HG03045 (cell line): ENCODE measurements at regions not wholly inside any gene's neighbourhood (a gene's known extent, or its start where the extent isn't known, plus 50 kb on each side); places are given as distances from the start of the nearest gene placed in this dataset.
"Not testable (repeated sequence)": the region's sequence is repeated elsewhere in the genome, so short reads cannot be mapped to it uniquely, and the experiment has no call there.

Source experiments
- ATAC-seq: cut with Tn5 transposase; IDR thresholded peaks from one replicate; pipeline ENCODE4 v1.9.1; 2021; ENCODE audit warnings: mild to moderate bottlenecking, moderate library complexity; ENCODE audit not compliant: unreplicated experiment

DNA sequence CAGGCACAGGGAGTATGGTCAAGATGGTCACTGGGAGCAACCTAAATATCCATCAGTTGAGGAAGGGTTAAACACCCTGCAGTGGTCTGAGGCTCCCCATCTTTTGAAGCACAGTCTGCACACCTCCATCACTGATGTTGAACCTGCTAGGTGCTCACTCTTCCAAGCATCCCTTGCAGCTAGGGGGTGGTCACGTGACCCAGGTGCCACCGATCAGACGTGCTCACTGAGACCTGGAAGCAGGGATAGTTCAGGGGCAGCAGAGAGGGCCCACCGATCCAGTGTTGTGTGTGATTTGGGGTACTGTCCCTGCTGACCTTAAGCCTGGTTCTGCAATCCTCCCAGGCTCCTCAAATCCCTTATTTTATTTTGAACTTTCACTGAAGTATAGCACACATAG lies 134.6 kb downstream of the CEBPB start:
- no peak for ATAC-seq

DNA sequence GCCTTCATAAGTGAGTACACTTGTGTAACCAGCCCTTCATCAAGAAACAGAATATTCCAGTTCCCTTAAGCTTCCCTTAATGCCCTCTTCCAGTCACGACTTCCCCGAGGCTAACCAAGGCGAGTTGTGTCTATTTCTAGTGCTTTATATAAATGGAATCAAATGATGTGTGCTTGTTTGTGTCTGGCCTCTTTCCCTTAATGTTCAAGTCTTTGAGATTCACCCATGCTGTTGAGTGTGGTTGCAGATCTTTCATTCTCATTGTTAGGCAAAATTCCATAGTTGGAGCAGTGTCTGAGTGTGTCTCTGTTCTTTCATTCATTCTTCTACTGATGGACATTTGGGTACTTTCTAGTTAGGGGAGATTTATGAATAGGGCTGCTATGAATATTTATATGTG lies 135.0 kb downstream of the CEBPB start:
- ATAC-seq: no peak

DNA sequence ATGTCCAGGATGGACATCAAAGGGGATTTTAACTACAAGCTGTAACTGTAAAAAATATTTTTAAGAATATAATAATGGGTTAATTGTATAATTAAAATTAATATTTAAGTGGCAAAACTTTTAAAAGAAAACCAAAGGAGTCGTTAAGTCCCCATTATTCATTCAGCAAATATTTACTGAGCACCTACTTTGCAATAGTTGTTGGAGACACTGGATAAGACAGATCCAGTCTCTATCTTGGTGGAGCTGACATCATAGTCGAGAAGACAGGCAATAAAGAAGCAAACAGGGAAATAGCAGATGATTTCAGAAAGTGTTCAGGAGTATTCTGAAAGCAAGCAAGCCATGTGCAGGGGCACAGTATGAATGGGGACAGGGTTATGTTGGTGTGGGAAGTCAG lies 137.0 kb downstream of the CEBPB start:
- ATAC-seq: no peak

DNA sequence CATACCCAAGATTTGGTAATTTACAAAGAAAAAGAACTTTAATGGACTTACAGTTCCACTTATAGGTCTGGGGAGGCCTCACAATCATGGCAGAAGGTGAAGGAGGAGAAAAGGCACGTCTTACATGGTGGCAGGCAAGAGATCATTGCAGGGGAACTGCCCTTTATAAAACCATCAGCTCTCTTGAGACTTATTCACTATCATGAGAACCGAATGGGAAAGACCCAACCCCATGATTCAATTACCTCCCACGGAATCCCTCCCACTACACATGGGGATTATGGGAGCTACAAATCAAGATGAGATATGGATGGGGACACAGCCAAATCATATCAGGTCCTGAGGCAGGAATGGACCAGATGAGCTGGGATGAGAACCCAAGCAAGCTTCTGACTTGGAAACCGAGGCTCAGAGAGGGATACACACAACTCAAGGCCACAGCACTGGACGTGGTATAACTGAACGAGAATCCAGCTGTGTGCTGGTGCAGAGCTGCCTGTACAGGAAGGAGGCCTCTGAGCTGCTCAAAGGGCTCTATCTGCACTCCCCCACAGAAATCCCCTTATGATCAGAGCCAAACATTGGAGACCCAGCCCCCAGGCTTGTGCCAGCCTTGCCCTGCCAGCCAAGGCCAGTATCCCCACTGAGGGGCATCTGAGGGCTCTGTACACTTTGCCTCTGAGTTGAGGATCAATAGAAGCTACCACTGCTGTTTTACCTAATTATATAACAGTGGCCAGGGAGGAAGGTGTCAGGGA lies 137.8 kb downstream of the CEBPB start:
- no peak for ATAC-seq

DNA sequence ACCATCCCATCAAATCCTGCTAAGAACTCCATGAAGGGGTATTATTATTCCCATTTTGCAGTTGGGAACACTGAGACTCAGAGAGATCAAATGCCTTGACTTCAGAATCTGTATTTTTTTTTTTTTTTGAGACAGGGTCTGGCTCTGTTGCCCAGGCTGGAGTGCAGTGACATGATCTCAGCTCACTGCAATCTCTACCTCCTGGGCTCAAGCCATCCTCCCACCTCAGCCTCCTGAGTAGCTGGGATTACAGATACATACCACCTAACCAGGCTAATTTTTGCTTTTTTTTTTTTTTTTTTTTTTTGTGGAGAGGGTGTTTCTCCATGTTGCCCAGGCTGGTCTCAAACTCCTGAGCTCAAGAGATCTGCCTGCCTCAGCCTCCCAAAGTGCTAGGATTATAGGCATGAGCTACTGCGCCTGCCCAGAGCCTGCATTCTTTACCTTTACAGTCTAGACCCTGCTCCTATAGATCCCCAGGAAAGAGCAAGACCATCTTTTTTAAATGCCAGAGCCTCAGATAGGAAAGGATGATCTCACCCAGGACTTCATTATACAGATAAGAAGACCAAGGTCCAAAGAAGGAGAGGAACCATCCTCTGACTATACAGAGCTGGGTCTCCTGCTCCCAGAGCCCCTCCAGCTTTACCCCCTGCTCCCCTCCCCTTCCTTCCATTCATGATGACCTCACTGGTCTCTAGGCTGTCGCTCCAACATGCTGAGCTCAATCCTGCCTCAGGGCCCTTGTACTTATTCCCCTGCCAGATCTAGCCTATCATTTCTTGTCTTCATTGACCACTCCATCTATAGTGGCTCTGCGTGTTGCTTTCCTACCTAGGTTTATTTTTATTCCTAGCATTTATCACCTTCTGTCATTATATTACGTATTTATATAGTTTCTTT lies 138.6 kb downstream of the CEBPB start:
- ATAC-seq: no peak

DNA sequence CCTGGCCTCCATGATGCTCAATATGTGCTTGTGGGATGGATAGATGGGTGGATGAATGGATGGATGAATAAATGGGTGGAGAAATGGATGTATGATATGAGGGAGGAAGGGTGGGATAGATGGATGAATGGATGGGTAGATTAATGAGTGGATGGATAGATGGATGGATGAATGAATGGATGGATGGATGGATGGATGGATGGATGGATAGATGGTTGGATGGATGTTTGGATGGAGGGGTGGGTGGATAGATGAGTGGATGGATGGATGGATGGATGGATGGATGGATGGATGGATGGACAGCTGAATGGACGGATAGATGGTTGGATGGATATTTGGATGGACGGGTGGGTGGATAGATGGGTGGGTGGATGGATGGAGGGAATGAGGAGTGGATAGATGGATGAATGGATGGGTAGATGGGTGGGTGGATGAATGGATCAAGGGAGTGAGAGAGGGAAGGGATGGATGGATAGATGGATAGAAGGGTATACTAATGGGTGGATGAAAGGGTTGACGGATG lies 139.4 kb downstream of the CEBPB start:
- ATAC-seq: no peak

DNA sequence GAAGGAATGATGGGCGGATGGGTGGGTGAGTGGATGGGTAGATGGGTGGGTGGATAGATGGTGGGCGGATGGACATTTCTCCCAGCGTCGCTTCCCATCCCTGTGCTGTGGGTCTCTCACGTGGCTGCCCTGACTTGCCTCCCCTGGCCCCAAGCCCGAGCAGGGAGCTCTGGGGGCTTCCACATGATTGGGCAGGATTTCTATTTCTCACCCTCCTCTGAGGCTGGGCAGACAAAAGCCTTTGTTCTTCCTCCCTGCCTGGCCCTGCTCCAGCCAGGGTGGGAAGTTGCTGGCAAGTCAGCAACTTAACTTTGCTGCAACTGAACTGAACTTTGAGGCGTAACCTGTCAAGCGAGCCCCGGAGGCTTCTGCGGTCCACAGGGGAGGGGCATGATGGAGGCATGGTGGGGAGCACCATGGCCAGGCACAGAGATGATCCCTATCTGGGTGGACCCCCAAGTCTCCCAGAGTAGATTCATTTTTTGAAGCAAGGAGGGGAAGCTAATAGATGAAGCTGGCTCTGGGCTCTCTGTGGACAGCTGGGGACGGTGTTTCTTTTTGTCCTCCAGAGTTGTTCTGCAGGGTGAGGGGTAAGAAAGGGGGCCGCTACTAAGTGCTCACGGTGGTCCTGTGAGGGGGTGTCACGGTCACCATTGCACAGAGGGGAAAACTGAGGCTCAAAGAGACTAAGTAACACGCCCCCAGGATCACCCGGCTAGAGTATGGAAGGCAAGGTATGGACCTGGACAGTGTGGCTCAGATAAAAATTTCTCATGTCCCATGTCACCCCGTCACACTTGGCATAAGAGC lies 140.1 kb downstream of the CEBPB start:
- no peak for ATAC-seq

DNA sequence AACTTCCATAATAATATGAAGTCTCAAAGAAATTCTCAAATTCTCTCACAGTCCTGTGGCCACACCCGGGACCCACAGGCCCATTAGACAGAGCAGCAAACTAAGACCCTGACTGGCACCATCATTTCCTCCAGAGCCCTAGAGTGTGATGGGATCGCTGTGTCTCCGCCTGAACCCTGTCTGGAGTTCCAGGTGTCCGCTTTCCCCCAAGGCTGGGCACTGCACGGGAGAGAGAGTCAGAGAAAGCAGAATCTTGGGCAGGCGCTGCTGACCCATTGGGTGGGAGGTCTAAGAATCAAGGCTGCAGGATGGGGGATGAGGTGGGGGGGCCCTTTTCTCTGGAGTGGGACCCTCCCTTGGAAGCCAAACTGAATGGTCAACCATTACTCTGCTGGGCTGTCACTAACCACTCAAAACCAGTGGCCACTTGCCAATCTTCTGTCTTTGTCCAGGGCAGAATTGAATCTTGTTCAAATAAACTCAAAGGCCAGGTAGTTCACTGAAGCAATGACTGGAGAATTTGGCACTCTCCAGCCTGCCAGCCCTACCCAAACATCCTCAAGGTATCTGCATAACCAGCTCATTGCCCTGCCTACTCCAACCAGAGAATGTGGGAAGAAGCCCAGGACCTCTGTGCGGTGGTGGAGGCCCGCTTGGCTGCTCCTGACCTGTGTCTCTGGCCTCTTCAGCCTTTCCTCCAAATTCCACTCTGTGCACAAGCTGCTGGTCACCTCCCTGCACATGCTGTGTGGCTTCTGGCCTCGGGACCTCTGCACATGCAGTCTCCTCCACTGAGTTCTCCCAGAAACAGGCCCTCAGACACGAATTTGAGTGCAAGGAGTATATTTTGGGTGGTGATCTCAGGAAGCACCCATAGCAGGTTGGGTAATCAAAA lies 141.1 kb downstream of the CEBPB start:
- no peak for ATAC-seq

DNA sequence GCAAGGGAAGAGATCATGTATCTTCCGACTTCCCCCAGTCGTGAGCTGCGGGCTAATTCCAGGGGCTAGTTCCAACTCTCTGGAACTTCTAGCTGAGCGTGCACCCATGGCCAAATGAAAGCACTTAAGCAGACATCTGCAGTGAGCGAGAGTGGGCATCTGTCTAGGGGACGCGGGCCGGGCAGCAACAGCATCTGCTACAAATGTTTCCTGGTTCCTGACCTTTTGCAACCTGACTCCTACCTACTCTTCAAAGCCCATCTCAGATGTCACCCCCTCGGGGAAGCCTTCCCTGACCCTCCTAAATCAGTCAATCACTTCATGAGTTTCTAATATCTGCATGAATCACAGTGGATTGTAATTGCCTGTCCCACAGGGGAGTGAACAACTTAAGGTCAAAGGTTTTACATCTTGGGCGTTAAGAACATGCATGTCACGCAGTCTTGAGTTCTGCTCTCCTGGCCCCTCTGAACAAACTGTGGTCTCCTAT lies 141.9 kb downstream of the CEBPB start:
- no peak for ATAC-seq

DNA sequence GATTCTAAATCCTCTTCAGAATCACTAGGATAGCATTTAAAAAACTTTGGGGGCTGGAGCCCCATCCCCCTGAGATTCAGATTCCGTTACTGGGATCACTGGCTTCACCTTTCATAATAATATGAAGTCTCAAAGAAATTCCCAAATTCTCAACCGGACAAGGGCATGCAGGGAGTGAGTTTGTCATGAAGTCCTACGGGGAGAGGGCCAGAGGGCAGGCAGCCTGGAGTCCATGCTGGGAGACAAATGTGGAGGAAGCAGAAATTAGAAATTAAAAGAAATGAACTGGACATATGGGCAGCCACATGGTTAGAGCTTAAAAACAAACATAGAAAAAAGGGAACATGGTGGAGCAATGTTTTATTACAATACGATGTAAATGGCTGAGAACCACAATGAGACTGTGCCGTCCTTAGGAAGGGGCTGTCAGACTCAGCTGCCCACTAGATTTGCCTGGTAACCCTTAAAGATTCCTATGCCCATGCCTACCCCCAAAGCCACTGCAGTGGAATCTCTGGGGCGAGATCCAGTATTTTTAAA lies 142.6 kb downstream of the CEBPB start:
- no peak for ATAC-seq

DNA sequence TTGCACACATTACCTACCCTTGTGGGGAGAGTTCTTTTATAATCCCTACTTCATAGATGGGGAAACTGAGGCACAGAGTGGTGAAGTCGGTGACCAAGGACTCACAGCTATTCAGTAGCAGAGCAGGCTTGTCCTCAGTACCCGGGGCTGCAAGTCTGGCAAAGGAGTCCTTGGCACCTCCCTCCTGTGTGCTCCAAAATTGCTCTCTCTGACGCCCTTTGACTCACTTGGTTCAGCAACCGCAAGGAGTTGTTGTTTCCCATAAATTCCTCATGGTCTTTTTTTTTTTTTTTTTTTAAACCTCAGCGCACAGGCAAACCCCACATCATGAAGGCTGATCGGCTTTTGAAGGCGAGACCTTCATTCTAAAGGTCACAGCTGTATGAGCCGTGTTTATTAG lies 143.2 kb downstream of the CEBPB start:
- ATAC-seq: no peak

DNA sequence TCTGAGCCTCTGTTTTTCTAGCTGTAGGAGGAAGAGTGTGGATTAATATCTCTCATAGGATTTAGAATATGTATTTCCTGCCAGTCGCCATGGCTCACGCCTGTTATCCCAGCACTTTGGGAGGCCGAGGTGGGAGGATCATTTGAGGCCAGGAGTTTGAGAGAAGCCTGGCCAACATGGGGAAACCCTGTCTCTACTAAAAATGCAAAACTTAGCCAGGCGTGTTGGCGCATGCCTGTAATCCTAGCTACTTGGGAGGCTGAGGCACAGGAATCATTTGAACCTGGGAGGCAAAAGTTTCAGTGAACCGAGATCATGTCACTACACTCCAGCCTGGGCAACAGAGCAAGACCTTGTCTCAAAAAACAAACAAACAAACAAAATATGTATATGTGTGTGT lies 143.9 kb downstream of the CEBPB start:
- ATAC-seq: not testable (repeated sequence)

DNA sequence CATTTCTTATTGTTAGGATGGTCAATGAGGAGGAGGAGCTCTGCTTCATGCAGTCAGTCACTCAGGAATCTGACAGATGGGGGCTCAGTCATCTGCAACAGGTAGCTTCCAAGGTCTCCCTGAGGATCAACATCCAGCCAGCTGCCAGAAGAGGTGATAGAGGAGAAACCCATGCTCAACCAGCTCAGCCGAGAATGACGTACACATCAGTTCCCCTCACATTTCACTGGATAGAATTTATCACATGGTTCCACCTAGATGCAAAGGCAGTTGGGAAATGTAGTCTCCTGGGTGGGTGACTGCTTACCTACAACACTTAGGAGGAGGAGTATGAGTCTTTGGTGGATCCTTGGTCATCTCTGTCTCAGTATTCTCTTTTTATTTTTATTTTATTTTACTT lies 144.5 kb downstream of the CEBPB start:
- ATAC-seq: no peak

DNA sequence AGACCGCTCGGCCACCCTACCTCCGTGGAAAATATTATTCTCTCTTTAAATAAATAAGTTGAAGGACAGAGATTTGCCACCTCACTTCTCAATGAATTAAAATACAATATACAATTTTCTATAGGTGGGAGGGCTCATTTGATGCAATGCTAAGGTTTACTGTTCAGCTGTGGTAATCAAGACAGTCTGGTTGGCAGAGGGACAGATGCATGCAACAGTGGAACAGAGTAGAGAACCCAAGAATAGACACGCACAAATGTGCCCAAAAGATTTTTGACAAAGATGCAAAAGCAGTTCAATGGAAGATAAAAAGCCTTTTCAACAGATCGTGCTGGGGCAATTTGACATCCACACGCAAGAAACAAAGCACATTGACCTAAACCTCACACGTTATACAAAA lies 145.2 kb downstream of the CEBPB start:
- ATAC-seq: no peak

DNA sequence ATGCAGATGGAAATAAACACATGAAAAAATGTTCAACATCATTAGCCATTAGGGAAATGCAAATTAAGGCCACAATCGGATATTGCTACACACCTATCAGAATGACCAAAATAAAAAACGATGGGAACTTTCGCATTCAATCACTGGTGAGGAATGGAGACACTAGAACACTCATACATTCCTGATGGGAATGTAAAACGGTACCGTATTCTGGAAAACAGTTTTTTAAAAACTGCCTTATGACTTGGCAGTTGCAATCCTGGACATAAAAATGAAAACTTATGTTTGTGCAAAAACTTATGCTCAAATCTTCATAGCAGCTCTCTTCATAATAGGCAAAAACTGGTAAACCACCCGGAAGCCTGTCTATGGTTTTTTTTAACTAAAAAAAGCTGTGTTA lies 146.0 kb downstream of the CEBPB start:
- ATAC-seq: no peak

DNA sequence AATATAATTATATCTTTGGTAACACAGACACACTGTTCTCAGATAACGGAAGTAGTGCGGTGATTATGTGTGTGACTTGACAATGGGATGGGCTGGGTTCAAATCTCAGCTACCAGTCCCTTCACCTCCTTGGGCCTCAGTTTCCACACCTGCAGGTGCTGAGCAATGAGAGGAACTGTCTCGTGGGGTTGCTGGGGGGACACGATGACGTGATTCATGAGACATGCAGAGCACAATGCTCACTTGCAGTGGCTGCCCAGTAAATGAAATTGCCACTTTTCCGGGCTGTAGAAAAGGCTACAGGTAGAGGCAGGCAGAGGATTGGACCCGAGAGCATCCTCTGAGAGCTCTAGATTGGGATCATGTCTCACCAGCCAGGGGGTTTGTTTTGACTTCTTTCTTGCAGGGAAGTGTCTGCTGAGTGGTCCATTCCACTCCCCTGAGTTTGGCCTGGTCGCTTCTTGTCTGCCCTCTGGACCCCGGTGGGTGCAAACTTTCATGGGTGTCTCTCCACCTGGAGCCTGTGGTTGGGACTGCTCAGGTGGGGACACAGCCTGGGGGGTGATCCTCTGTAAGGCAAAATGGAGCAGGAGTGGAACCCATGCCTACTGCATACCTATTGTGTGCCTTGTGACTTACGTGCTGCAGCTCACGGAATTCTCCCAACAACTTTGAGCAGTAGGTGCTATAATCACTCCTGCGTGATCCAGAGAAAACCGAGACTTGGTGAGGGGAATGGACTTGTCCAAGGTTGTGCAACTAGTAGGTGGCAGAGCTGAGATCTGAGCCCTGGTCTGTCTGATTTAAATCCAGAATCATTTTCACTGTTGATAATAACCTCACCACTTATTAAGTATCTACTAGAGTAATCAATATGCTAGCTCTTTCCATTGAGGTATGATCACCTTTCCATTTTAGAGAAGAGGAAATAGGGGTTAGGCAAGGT lies 147.2 kb downstream of the CEBPB start:
- ATAC-seq: no peak

DNA sequence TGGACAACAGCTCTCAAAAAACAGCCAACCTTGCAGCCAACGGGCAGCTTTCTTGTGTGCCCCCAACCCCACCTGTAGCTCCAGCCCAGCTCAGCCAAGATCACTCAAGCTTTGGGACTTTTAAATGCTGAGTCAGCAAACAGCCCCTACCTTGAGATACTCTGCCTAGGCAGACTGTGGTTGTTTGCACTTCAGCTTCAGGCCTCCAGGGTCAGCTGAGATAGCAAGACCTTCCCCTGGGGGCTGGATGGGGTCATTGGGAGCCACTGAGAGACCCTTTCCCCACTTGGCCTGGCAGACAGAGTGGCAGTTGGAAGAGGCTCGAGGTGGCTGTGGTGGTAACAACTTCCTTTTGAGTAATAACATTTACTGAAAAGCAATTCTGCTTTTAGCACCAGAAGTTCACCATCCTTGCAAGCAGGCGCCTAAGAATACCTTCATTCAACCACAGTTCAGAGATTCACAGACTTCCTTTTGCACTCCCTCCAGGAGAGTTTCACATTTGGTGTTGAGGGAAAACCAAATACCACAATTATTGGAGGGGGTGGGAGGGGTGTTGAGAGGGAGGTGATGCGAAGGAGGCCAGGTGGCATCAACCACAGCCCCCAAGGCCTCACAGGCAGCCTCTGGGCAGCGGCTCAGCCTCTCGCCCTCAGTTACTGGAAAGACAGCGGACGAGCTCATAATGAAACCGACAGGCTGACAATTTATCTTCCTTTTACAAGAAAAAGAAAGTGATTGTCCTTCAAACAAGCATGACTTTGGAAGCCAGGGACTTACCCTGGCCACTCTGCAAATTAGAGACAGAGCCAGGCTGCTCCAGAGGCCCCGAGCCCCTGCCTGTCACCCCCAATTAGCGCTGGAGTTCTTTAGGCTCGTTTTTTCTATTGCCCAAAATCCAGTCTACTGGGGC lies 148.1 kb downstream of the CEBPB start:
- ATAC-seq: peak; percentile 65
